Inferior parietal cortex (tissue), 1 donor: ENCODE measurements at regions not wholly inside any gene's neighbourhood (a gene's known extent, or its start where the extent isn't known, plus 50 kb on each side); places are given as distances from the start of the nearest gene placed in this dataset.

Experiments used
- DNase-seq: peaks from one replicate; pipeline ENCODE4 v3.0.0-alpha.2; 2016; ENCODE audit errors: extremely low spot score

- DNase-seq, result no peak
Observed at GRCh38 chr2:126476691-126477090, 179.3 kb upstream of the GYPC start.

DNA sequence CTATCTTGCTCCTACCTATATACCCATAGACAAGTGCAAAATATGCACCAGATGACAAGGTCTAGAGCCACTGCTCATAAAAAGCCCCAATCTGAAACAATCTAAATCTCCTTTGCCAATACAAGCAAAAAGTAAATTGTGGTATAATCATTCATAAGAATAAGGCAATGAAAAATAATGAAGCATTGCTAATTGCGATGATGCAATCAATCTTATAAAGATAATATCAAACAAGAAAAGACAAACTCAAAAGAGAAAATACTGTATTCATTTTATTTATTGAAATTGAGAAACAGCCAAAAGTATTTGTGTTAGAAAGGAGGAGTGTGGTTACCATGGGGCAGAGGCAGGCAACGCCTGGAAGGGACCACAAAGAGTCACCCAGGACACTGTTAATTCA, 175.9 kb upstream of the GYPC start:
- no peak for DNase-seq

DNA sequence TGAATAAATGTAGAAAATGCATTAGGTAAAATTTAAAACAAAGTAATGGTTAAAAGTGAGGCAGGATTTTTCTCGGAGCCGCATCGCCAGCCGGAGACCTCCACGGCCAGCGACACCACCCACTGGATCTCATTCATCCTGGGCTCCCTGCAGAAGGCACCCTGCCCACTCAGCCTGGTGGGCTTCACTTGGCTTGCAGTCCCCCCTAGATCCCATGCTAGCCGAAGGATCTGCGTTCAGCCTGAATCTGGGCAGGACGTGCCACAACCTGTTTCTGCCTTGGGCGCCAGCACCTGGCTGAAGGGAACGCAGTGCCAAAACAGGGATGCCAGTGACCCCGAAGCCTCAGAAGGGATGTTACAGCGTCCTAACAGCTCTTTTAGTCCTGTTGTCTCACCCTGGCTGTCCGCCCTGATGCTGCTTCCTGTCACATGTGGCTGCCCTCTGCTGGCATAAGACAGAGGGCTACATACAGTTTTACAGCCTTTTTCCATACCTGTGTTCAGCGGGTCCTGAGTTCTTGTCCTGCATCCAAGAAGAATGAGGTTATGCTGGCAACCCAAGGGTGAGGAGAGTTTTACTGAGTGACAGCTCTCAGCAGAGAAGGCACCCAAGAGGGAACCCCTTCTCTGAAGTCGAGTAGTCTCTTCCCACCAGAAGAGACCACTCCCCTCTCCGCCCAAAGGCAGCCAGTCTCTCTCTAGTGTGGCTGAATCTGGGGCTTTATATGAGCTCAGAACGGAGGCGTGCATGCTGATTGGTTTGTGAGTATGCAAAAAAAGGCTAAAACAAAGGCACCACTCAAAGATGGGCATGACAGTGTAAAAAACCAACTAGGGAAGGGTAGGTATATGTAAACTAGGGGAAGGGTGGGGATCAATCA, 173.1 kb upstream of the GYPC start:
- no peak for DNase-seq

GRCh38 chr2:126494593-126494992, 161.4 kb upstream of the GYPC start:
- DNase-seq, result no peak

GRCh38 chr2:126495189-126495588, 160.8 kb upstream of the GYPC start:
- DNase-seq, result no peak

GRCh38 chr2:126496493-126496892, 159.5 kb upstream of the GYPC start:
- DNase-seq, result no peak

DNA sequence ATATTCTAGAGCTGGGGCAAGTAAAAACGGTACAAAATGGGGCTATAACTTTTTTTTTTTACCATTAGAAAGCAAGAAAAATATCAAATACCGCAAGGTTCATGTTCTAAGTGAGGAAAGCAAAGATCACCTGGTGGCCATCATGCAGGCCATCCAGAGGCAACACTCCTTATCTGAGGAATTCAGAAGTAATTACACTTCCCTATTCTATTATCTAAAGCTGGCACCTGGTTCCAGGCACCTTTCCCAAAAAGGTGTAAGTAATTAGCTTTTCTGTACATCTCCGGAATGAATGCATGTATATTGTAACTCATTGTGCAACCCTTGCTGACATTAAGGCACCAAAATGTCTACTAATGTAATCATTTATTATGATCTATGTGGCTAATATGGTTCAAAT, 152.5 kb upstream of the GYPC start:
- DNase-seq, result no peak

DNA sequence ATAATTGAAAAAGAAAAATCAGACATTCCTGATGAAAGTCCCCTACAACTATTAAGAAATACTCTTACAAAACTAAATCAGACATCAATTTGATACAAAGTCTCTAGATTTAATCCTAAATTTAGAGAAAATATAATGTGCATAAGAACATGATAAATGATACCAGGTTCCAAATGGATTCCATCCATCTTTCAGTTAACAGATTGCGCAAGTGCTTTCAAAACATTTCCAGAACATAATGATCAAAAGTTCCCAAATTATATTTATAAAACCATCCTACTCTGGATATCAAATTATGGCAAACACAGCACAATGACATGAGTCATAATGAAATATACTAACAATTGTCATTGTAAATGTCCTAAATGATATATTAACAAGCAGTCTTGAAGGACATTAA, 151.0 kb upstream of the GYPC start:
- no peak for DNase-seq

DNA sequence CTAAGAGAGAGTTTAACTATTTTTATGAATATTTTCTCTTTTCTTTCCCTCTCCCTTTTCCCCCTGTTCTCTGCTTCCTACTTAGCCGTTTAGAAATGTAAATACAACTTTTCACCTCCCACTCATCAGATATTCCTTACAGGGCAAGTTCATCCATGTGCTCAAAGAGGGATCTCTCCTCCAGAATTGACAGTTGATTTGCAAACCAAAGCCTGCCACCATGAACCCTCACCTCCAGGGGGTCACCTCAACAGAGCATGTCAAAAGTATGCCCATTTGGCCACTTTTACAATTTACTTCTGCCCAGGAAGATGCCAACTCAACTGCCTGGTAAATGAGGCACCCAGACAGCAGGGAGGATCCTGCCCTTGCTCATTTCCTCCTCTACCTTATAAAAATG, 149.2 kb upstream of the GYPC start:
- no peak for DNase-seq

DNA sequence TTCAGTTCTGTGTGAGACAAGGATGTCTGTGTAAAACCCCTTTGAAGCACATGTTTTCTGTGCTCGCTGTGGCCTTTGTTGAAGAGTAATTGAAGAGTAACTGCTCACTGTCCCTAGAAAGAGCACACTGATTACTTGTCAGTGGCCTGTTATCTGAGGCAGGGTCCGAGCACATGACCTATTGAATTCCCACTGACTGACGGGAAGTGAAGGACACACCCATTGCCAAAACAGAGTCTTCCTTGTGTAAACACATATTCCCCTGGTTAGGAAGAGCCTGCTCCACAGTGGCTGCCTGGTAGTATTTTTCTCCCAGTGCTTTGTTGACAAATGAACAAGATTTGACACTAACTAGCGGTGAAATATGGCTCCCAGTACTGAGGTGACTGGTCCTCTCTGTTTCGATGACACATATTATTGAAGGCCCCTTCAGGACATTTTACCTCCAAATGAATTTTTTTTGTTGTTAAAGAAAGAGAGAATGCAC, 148.5 kb upstream of the GYPC start:
- no peak for DNase-seq

DNA sequence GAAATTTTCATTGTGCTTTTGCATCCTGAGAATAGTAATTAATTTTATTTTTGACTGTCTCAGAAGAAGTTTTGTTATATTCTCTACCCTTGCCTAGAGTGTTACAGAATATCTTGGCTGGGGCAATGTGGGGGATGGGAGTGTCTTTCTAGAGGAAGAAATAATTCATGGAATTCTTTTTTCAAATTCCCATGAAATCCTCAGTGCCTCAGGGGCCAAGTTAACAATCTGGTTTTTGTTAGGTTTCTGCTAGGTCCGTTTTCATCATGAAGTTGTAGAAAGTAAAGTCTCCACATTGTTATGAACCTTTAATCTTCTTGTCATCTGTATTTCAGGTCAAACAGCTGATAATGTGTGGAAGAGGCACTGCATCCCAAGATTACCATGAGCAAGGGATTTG, 145.6 kb upstream of the GYPC start:
- DNase-seq, result no peak

DNA sequence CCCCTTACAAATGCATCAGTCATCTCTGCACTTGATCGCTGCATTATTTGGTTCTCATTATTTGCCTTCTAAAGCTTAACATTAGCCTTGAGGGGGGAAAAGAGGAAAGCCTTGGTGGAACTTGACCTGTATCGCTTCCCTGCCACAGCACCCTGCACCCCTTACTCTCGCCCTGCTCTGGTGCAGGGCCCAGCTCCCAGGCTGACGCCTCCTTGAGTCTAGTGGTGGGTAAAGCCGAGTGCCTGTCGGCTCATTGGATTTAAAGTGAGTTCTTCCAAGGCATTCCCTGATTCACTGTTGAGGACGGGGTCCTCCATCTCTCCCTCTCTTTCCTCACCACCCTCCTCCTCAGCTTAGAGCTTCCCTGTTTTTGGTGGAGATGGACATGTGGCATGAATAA, 145.0 kb upstream of the GYPC start:
- DNase-seq, result no peak

DNA sequence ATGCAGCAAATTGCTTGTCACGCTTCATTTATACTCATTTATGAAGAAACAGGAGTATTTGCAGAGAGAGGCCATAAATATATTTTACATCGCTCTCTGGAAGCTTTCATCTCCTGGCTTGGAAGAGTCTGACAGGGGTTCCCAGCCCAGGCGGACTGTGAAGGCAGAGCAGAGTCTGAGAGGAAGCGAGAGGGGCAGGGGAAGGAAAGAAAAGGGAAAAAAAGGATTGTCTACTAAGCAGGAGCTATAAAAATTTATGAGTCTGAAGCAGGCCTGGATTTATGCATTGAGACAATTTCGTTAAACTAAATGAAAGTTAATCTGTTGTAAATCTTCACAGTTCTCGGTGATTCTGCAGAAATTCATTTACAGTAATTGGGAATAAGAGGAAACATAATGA, 143.9 kb upstream of the GYPC start:
- no peak for DNase-seq

GRCh38 chr2:126513033-126513432, 142.9 kb upstream of the GYPC start:
- DNase-seq, result no peak

GRCh38 chr2:126515471-126515870, 140.5 kb upstream of the GYPC start:
- no peak for DNase-seq

DNA sequence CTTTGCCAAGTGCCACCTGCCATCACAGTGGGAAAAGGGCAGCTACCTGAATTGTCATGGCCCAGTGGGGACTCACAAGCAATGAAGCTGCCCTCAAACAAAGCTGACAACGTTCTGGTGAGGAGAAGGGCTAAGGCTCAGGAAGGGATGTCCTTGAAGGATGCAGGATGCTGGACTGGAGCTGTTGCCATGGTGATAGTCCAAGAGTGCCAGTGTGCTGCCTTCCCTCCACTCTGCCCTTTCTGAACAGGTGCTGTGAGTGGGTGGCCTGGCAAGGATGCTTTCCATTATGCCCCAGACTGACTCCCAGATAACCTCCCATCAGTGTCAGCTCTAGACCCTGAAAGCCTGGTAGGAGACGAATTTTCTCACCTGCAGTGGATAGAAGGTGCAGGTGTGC, 137.8 kb upstream of the GYPC start:
- no peak for DNase-seq

DNA sequence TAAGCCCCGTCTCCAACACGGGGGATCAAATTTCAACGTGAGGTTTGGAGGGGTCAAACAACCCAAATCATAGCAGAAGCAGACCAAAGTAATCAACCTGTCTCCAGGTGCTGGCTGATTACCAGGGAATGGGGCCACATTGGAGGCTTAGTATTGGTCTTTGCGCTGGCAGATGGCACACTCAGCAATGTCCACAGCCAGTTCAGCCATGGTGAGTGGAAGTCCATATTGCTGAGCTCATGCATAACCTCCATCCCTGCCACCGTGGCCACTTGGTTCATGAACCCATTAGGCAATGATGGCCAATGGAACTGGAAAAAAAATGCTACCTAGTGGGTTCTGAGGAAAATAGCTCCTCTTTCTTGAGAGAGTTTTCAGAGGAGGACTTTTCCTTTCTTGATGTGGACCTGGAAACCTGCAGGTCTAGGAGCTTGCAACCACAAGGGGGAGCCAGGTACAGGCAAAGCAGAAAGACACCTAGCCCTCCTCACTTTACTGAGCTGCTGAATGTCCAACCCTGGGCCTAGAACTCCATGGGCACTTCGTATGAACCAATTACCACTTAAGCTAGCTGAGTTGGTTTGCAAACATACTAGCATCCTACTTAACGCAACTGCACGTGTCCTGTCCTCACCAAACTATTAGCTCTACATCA, 128.0 kb upstream of the GYPC start:
- DNase-seq, result no peak

DNA sequence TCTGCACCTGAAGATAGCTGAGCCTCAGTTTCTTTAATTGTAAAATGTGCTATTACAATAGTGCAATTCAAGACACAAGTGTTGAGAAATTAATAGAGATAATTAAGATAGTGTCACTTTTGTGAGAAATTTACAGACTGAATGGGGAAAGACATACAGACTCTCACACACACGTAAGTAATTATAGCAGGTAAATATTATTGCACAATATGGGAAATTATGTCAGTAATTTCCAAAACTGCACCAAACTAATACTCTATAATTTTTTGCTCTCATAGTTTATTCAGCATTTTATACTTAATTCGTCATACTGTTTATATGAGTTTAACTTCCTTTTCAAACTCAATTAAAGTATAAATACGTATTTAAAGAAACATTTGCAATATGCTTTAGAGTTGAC, 124.9 kb upstream of the GYPC start:
- no peak for DNase-seq

DNA sequence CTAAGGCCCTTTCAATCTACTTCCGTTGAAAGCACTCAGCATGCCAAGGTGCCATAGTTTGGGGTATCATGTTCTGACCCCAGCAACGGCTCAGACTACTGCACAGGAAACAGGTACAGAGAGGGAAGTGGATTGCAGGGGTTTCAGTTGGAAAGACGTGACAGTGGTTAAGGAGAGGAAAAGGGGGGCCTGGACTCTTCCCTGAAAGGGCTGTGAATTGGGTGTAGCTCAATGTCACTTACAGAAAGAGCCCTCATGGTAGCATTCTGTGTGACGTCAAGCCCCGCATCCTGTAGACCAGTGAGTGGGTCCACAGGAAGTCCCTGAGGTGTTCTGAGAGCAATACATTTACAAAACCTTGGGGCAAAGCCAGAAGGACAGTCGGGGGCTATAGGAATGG, 121.5 kb upstream of the GYPC start:
- no peak for DNase-seq

DNA sequence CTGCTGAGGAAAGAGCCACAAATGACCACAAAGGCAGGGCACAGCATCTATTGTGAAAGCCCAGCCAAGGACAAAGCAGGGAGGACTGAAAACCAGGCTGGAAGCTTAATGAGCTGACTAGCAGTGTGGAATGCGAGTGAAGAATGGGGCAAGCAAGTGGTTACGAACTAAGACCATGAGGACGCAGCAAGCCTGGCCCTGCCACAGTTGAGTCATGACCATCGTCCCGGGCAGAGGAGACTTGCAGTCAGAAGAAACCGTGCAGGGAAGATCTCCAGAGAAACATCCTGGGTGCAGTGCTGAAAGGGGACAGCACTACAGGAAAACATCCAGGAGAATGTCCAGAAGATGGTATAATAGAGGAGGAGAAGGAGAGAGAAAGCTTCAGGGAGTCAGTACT, 120.5 kb upstream of the GYPC start:
- no peak for DNase-seq

DNA sequence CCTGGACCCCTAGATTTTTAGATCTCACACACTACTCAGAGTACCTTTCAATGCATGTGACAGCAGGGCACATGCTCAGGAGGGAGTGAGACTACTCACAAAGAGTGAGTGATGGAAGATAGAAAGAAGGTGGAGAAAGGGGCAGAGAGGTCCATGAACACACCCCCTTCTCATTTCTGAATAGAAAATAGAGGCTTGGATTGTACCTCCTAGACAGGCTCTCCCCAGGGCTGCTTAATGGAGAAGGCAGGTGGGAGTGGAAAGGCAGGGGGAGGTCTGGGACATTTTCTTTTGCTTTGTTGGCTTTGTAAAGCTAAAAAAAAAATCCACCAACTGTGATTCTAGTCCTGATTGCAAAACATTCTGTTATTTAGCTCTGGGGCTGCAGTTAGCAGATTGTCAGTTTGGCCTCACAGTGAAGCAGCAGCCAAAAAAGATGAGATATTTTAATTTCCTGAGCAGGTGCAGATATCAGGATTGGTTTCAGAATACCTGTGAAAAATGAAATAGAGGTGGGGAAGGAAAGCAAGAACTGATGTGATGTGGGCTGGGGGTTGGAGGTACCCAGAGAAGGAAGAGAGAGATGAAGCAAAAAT, 119.3 kb upstream of the GYPC start:
- DNase-seq, result no peak

DNA sequence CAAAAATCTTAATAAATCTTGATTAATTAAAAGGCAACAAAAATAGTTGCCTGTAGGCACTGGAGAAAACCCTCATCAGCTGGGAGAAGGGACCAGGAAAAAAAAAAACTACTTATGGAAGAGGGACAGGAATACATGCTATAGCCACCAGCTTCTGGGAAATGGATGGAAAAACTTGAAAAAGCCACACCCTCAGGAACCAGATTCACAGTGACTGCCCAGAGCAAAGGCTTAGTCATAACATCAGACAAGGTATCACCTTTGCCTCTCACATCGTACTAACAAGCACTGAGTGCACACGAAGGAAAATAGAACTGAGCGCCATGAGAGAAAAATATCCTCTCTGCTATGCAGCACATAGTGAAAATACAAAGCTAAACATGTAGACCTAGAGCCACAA, 116.9 kb upstream of the GYPC start:
- DNase-seq, result no peak

DNA sequence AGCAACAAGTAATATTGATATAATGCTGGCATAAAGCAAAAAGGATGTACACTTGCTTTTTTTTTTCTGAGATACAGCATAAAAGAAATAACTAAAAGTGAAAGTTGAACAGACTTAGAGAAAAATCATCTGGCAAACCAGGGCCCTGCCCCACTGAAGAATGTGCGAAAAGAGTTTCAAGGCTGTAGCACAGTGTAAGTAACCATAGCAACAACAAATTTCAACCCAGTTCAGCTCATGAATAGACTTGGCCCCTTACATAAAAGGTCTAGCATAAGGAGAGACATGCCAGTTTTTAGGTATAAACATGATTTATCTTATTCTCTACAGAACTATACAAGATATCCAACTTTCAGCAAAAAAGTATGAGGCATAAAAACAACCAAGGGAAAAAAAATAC, 113.7 kb upstream of the GYPC start:
- DNase-seq, result no peak
